HK-2 (cell line): ENCODE measurements at regions not wholly inside any gene's neighbourhood (a gene's known extent, or its start where the extent isn't known, plus 50 kb on each side); places are given as distances from the start of the nearest gene placed in this dataset.
A peak's percentile ranks its signal among the peaks of the same experiment; 100 is the strongest.

Experiments used
- DNase-seq: peaks from one replicate; pipeline ENCODE4 v3.0.0-alpha.2; 2018; ENCODE audit not compliant: unreplicated experiment

GRCh38 chr12:28107679-28108078, 82.6 kb upstream of the CCDC91 start:
- DNase-seq: no peak

DNA sequence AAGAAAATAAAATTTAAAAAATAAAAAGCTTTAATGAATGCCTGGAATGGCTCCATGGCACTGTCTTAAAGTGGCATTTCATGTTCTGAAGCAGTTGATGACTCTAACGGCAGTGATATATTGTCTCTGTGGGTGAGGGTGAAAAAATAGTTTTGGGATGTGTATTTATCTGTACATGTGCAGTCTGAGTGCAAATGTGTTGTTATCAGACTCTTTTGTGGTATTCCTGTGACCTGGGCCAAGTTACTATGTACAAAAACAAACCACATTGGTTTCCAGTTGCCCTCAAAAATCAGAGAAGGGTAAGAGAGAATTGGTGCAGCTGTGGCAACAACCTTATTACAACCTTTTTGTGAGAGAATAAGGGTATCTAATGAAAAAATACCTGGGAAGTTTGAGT, 81.7 kb upstream of the CCDC91 start:
- no peak for DNase-seq

GRCh38 chr12:28110329-28110728, 79.9 kb upstream of the CCDC91 start:
- no peak for DNase-seq

DNA sequence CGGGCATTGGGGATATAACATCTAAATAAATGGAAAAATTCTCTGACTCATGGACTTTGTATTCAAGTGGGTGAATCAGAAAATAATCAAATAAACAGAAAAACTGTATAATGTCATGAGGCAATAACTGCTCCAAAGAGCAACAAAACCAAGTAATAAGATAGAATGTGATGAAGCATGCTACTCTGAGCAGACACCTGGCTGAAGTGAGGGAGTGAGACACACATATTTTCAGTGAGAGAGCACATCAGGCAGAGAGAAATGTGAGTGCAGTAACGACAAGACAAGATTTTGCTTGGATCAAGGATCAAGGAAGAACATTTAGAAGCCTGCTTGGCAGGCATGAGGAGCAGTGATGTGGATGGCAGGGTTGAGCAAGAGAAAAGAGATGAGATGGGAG, 75.8 kb upstream of the CCDC91 start:
- no peak for DNase-seq

DNA sequence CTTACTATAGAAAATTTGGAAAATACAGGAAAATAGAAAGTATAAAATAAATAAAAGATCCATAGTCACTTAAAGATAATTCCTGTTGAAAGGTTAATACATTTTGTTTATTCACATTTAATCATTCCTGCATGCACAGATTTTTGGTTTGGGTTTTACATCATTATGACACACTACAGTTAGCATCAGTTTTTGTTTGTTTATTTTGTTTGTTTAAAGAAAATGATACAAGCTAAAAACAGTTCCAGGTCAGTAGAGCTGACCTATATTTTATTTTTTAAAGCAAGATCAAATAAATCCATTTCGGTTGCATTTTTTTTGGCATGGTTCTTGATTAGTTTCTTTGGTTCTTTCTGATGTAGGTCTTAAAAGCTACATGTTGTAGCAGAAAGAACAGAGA, 68.8 kb upstream of the CCDC91 start:
- no peak for DNase-seq

DNA sequence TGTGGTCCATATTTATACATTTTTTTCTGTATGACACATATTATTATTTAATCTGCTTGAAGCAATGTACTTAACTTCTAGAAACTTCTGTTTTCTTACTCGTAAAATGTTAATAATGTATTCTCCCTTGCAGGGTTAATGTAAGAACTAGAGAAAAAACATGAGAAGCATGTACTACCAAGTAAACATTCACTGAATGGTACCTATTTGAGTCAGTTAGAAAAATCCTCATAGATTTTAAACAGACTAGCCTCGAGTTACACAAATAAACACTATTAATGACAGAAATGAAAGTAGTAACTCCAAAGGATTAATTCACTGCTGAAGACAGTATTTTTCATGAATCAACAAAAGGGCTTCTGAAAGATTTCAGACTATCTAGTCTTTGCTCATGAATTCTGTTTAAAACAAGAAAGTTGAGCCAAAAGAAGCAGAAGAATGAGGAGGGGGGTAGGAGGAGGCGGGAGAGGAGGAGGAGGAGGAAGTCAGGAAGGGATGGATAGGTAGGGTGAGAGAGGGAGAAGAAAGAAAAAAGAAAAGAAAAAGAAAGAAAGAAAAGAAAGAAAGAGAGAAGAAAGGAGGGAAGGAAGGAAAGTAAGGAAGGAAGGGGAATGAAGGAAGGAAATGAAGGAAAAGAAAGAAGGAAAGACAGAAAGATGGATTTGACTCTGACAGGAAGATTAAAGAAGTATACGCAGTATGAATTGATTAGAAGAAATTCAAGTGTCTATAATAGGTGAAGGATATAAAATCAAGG, 68.2 kb upstream of the CCDC91 start:
- DNase-seq: no peak

DNA sequence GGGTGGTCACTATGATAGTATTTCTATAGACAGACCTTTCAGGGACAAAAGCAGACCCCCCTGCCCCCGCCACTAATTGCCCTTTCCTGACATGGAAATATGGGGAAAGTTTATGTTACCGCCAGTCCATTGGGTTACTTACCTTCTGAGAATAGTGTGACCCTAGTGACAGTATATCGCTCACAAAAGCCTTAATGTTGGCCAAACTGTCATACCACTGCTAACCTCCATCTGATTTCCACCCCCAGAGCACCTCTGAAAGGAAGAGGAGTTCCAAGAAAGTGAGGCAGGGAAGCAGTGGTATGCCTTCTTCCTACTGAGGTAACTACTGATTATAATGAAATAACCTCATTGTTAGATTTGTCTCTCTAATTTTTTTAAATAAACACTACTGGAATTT, 67.5 kb upstream of the CCDC91 start:
- no peak for DNase-seq

GRCh38 chr12:28127455-28127854, 62.8 kb upstream of the CCDC91 start:
- DNase-seq: no peak

- no peak for DNase-seq
These were observed 61.2 kb upstream of the CCDC91 start for GRCh38 chr12:28129031-28129430.

DNA sequence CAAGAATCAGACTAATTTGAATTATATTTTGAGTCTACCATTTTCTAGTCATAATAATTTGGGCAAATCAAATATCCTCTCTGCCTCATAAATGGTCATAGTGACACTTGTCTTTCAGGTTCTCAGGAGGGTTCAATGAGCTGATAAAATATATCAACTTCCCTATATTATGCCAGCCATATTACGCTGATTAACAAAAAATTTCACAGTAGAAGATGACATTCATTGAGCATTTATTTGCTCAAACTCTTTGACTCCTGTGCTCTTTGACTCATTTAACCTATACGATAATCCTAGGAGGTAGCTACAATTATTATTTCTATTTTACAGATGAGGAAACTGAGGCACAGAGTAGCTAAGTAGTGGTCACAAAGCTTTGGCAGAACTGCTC, 60.0 kb upstream of the CCDC91 start:
- DNase-seq: no peak

GRCh38 chr12:28130625-28131598, 59.3 kb upstream of the CCDC91 start:
- DNase-seq: peak; percentile 17

DNA sequence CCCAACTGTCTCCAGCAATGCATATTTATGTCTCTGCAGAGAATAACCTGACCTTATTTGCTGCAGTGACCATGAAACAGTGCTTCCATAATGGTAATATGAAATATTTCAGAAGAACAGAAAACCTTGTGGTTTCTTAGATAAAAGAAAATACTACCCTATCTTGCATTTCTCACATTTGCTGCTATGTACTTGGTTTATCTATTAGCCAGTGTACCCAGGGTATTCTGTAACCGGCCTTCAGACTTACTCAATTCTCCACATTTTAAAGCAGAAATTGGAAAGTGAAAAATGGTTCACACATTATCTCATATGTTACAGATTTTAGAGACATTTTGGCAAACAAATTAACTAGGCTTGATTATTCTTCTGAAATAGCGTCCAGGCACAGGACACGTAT, 57.9 kb upstream of the CCDC91 start:
- no peak for DNase-seq

DNA sequence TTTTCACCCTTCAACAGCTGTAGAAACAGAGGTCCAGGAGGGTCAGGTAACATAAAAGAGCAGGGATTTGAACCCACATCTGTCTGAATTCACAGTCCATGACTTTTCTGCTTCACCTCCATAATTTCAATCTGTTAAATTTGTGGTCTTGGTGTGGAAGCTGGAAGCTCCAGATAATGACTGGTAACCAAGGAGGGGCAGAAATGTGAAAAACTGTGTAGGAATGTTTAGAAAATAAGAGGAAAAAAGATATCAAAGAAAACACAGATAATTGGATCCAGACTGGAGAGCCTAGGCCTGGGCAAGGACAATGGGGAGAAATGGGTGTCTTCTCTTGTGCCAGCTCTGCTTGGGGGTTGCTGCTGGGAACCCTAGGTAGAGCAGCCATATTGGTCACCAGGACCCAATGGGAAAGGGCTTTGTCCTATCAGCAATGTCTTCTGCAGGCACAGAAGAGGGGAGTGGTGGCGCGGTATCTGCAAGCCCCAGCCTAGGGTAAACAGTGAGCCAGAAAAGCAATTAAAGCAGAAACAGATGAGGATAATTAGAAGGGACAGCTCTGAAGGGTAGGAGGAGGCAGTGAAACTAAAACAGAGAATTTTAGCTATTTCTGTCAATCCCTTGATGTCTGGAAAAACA, 54.3 kb upstream of the CCDC91 start:
- no peak for DNase-seq

- no peak for DNase-seq
These were observed 52.8 kb upstream of the CCDC91 start for GRCh38 chr12:28137414-28137813.

- DNase-seq: no peak
These were observed 49.9 kb upstream of the CCDC91 start for GRCh38 chr12:28140404-28140803.
